OCI-M1 (cell line): ENCODE measurements at regions not wholly inside any gene's neighbourhood (a gene's known extent, or its start where the extent isn't known, plus 50 kb on each side); places are given as distances from the start of the nearest gene placed in this dataset.
"Not testable (repeated sequence)": the region's sequence is repeated elsewhere in the genome, so short reads cannot be mapped to it uniquely, and the experiment has no call there.

ENCODE experiments used
- DNase-seq: peaks from one replicate; lab custom pipeline; 2025; lab: John Stamatoyannopoulos, UW

GRCh38 chrX:19237901-19238300, 105.8 kb upstream of the PDHA1 start:
- no peak for DNase-seq

GRCh38 chrX:19243431-19243830, 100.3 kb upstream of the PDHA1 start:
- no peak for DNase-seq

GRCh38 chrX:19244921-19245320, 98.8 kb upstream of the PDHA1 start:
- DNase-seq: not testable (repeated sequence)

DNA sequence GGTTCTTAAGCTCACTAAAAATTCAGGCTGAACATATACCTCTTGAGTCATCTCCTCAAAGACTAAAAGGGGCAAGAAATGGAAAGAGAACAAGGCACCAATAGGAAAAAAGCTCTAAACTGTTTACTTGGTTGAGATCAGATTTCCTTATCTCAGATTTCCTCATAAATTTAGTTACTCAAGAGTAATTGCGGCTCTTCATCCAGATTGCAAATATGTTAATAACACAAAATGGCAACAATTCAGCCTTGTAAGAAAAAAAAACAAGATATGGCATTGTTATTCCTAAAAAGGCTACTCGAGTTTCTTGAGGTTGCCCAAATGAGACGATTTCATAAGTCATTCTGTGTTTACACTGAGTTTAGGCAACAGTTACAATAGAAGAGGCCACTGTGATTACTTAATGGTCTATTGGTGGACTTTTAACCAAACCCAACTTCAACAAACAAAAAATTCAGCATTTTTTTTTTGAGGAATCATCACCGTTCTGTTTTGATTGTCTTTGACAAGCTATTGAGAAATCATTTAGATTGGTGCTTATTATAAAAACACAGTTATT, 97.9 kb upstream of the PDHA1 start:
- DNase-seq: no peak

- DNase-seq: no peak
Measured at GRCh38 chrX:19256986-19257385, 86.7 kb upstream of the PDHA1 start.

- DNase-seq: not testable (repeated sequence)
Measured at GRCh38 chrX:19261026-19261425, 82.7 kb upstream of the PDHA1 start.

DNA sequence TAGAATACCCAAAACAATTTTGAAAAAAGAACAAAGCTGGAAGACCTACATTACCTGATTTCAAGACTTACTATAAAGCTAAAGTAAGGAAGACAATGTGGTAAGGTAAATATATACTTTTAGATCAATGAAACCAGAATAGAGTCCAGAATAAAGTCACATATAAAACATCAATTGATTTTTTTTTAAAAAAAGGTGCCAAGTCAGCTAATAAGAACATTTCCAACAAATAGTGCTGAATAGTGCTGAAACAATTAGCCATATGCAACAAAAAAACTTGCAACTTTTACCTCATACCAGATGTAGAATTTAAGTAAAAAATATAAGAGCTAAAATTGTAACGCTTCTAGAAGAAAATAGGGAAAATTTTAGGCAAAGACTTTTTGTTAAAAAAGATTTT, 73.0 kb upstream of the PDHA1 start:
- no peak for DNase-seq

- no peak for DNase-seq
Measured at GRCh38 chrX:19272452-19272851, 71.3 kb upstream of the PDHA1 start.

- DNase-seq: no peak
Measured at GRCh38 chrX:19280636-19281035, 63.1 kb upstream of the PDHA1 start.

- no peak for DNase-seq
Measured at GRCh38 chrX:19281256-19281655, 62.5 kb upstream of the PDHA1 start.

DNA sequence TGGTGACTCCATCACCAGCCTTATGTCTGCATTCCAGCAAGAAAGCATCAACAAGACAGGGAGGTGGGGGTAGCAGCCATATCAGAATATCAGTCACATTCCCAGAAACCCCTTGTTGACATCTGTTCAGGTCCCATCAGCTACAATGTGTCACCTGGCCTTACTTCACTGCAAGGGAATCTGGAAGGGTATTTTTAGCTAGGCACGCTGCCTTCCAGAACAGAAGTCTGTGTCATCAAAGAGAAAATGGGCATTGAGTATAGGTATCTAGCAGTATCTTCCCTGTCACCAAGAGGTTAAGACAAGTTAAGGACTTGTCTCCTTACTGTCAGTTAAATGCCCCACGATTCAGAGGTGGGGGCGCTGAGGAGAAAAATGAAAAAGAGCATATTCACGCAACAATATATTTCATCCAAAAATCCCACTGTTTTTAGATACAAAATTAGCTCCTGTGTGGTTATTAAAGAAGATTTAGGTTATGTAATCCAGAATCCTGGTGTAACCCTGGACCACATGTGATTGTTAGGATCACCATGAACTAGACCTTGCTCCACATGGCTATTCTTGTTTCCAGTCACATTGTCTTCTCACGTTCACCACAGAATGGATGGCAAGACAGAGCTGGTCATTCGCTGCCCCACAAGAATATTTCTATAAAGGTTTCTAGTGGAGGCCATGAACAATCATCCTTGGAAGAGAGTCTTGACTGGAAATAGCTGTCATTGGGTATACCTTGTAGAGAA, 60.0 kb upstream of the PDHA1 start:
- DNase-seq: no peak

GRCh38 chrX:19285857-19286256, 57.9 kb upstream of the PDHA1 start:
- no peak for DNase-seq

DNA sequence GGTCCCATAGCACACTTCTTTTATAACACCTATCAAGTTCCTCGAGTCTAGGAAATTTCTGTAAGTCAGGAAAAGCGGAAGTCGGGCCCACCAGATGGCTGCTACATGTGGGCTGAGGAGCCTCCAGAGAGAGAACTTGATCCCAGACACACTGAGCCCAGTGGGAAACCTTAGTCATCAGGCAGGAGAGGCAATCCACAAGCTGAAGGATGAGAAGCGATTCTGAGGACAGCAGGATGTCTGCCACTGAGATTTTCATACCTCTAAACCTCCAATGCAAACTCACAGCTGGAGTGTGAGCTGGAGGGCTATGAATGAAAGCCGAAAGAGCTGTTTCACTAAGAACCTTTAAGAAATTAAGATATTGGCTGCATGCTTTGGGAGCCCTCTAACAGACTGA, 52.6 kb upstream of the PDHA1 start:
- no peak for DNase-seq

DNA sequence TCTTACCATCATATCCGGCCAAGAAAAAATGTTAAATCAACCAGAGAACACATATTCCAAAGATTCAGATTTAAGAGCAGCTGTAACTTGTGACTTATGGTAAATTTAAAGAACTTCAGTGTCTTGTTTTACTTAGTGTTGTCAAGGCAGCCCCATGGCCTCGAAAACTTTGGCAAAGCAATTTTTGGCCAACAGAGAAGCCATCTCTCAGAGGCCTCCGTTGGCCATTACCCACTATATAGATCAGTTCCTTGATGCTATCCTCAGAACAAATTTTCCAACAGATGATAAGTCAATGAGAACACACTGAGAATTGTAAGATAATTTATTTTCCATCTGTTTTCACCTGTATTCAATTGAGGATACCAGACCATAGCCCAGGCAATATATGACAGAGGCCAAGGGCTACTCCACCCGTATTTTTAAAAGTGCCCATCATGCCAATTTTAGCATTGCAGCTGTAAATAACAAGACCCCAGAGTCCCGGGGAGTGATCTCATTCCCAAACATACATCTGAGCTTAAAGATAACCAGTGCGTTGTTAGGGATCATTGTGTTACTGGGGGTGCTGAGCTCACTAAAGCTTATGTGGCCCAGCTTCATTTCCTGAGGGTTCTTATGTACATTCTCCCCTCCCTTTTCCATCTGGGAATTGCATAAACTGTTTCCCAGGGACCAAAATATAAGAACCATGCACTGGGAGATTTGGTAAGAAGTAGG, 50.0 kb upstream of the PDHA1 start:
- DNase-seq: no peak
